KMS-11 (cell line): ENCODE measurements at regions not wholly inside any gene's neighbourhood (a gene's known extent, or its start where the extent isn't known, plus 50 kb on each side); places are given as distances from the start of the nearest gene placed in this dataset.
"Not testable (repeated sequence)": the region's sequence is repeated elsewhere in the genome, so short reads cannot be mapped to it uniquely, and the experiment has no call there.

Source experiments
- H2AFZ ChIP-seq: fragments of 200-600 bp; sonication (generic); 2 replicates; pipeline ENCODE4 v1.6.1; 2016; ENCODE audit warnings: antibody characterized with exemption, mixed run types, low read depth
- H3K27ac ChIP-seq: fragments of 200-600 bp; sonication (generic); 2 replicates; pipeline ENCODE4 v1.6.1; 2016; ENCODE audit warnings: mild to moderate bottlenecking, mixed run types
- H3K27me3 ChIP-seq: fragments of 200-600 bp; sonication (generic); 2 replicates; pipeline ENCODE4 v1.6.1; 2017; ENCODE audit warnings: mild to moderate bottlenecking, low read depth, mixed run types, moderate library complexity; ENCODE audit not compliant: insufficient read depth
- H3K36me3 ChIP-seq: fragments of 200-600 bp; sonication (generic); 2 replicates; pipeline ENCODE4 v1.6.1; 2017; ENCODE audit warnings: mild to moderate bottlenecking, mixed run types; ENCODE audit not compliant: insufficient read depth
- H3K4me1 ChIP-seq: fragments of 200-600 bp; sonication (generic); 2 replicates; pipeline ENCODE4 v1.6.1; 2016; ENCODE audit warnings: mild to moderate bottlenecking, low read depth, mixed run types; ENCODE audit not compliant: poor library complexity, severe bottlenecking
- H3K4me2 ChIP-seq: fragments of 200-600 bp; sonication (generic); 2 replicates; pipeline ENCODE4 v1.7.0; 2016; ENCODE audit warnings: mild to moderate bottlenecking, mixed run types
- H3K4me3 ChIP-seq: fragments of 200-600 bp; sonication (generic); IDR thresholded peaks from 2 replicates; pipeline ENCODE4 v1.6.1; 2017; ENCODE audit warnings: low read depth, low read length, mixed read lengths; ENCODE audit not compliant: insufficient read depth
- H3K79me2 ChIP-seq: fragments of 200-600 bp; sonication (generic); 2 replicates; pipeline ENCODE4 v1.6.1; 2016; ENCODE audit warnings: low read depth, mixed run types; ENCODE audit not compliant: insufficient read depth
- H3K9ac ChIP-seq: fragments of 200-600 bp; sonication (generic); 2 replicates; pipeline ENCODE4 v1.6.1; 2016; ENCODE audit warnings: mild to moderate bottlenecking, mixed run types
- H4K20me1 ChIP-seq: fragments of 200-600 bp; sonication (generic); 2 replicates; pipeline ENCODE4 v1.6.1; 2016; ENCODE audit warnings: mild to moderate bottlenecking, mixed run types; ENCODE audit not compliant: insufficient read depth
- TF ChIP-seq, protein P1 (sequence below): fragments of 200-600 bp; sonication (generic); conservative IDR thresholded peaks from 2 replicates; pipeline ENCODE4 v1.6.1; 2017; ENCODE audit warnings: low read depth, mild to moderate bottlenecking, antibody characterized with exemption, low read length, moderate library complexity, mixed read lengths

DNA sequence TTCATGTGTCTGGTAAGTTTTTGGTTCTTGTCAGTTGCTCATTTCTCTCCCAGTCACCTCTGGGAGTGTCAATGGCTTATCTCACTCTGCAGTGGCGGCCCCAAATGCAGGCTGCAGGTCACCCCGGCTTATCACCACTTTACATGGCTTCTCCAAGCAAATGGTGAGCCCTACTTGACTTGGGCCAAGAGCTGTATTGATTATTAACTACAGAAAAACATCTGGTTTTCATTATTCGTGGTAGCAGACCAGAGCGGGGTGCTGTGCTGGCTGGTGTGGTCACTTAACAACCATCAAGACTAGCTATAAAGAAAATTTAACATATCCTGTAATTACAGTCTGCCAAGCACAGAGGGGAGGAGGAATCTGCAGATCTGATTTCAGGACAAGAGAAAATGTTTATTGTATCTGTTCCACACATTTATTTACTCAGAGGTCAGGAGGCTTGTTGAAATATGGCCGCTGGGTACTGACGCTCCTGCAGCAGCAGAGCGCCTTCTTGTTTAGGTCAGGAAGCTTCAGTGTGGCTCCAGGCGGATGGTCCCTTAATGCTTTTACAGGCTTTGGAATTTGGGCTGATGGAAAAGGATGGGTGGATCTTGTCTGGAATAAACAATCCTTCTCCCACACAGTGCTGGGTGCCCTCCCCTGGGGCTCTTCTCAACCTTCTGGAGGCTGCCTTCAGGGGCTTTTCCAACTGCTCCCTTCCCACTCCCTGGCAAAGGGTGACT, 87.8 kb downstream of the HLX start:
- TF ChIP-seq, protein P1, sequence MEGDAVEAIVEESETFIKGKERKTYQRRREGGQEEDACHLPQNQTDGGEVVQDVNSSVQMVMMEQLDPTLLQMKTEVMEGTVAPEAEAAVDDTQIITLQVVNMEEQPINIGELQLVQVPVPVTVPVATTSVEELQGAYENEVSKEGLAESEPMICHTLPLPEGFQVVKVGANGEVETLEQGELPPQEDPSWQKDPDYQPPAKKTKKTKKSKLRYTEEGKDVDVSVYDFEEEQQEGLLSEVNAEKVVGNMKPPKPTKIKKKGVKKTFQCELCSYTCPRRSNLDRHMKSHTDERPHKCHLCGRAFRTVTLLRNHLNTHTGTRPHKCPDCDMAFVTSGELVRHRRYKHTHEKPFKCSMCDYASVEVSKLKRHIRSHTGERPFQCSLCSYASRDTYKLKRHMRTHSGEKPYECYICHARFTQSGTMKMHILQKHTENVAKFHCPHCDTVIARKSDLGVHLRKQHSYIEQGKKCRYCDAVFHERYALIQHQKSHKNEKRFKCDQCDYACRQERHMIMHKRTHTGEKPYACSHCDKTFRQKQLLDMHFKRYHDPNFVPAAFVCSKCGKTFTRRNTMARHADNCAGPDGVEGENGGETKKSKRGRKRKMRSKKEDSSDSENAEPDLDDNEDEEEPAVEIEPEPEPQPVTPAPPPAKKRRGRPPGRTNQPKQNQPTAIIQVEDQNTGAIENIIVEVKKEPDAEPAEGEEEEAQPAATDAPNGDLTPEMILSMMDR: no peak
- H2AFZ ChIP-seq: no peak overlapping the region

DNA sequence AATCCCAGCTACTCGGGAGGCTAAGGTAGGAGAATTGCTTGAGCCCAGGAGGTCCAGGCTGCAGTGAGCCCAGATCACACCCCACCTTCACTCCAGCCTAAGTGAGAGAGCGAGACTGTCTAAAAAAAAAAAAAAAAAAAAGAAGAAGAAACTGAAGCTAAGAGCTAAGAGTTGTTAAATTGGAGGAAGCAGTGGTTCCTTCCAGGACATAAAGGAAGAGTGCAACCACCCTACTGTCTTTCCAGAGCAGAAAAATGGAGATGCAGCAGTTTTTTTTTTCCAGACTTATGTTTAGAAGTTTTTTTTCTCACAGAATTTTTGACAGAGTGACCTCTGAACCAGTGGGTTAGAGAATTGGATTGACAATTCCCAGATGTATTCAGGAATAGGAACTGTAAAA, 88.7 kb downstream of the HLX start:
- Histone ChIP-seq H3K27ac (no peak overlapping the region), H2AFZ (no peak overlapping the region), H3K9ac (no peak overlapping the region), H4K20me1 (no peaks in the 10 kb centered on the region), H3K27me3 (no peaks in the 10 kb centered on the region), H3K79me2 (no peaks in the 10 kb centered on the region), H3K36me3 (no peaks in the 10 kb centered on the region), H3K4me3 (no peak overlapping the region), H3K4me1 (no peaks in the 10 kb centered on the region), H3K4me2 (no peak overlapping the region)
- TF ChIP-seq, protein P1: no peak

More for the DNA sequence above, 87.8 kb downstream of the HLX start:
- Histone ChIP-seq H3K27ac (no peak overlapping the region), H3K4me2 (no peak overlapping the region), H3K4me1 (peaks cover 7% of the 10 kb centered on the region), H3K4me3 (no peak overlapping the region), H4K20me1 (no peaks in the 10 kb centered on the region), H3K36me3 (no peaks in the 10 kb centered on the region), H3K9ac (no peak overlapping the region), H3K79me2 (no peaks in the 10 kb centered on the region), H3K27me3 (no peaks in the 10 kb centered on the region)

DNA sequence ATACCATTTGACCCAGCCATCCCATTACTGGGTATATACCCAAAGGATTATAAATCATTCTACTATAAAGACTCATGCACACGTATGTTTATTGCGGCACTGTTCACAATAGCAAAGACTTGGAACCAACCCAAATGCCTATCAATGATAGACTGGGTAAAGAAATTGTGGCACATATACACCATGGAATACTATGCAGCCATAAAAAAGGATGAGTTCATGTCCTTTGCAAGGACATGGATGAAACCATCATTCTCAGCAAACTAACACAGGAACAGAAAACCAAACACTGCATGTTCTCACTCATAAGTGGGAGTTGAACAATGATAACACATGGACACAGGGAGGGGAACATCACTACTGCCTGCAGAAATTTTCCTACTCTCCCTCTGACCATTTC, 90.0 kb downstream of the HLX start:
- not testable (repeated sequence) for H2AFZ ChIP-seq, H3K27ac ChIP-seq, H3K27me3 ChIP-seq, H3K4me2 ChIP-seq, H3K36me3 ChIP-seq, H4K20me1 ChIP-seq, H3K9ac ChIP-seq, H3K79me2 ChIP-seq, H3K4me1 ChIP-seq, H3K4me3 ChIP-seq

DNA sequence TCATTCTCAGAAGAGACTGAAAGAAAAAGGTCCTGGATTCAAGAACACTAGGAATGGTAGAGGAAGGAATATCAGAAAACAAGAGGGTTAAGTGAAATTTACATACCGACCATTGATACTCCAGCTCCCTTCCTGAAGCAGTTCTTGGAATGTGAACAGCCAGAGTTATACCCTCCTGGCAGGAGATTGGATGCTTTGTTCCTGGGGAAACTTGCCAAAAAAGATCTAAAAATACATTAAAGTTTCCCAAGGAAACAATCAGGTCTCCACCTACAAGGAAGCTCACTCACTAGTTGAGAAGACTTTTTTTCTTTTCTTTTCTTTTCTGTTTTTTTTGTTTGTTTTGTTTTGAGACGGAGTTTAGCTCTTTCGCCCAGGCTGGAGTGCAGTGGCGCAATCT, 91.1 kb downstream of the HLX start:
- no peaks in the 10 kb centered on the region for H3K36me3 ChIP-seq
- no peak overlapping the region for H3K9ac ChIP-seq
- TF ChIP-seq, protein P1: no peak
- no peaks in the 10 kb centered on the region for H4K20me1 ChIP-seq
- no peak overlapping the region for H2AFZ ChIP-seq
- no peak overlapping the region for H3K4me3 ChIP-seq
- no peaks in the 10 kb centered on the region for H3K27me3 ChIP-seq
- H3K4me2 ChIP-seq: no peak overlapping the region
- H3K27ac ChIP-seq: no peak overlapping the region
- no peaks in the 10 kb centered on the region for H3K79me2 ChIP-seq
- no peaks in the 10 kb centered on the region for H3K4me1 ChIP-seq

DNA sequence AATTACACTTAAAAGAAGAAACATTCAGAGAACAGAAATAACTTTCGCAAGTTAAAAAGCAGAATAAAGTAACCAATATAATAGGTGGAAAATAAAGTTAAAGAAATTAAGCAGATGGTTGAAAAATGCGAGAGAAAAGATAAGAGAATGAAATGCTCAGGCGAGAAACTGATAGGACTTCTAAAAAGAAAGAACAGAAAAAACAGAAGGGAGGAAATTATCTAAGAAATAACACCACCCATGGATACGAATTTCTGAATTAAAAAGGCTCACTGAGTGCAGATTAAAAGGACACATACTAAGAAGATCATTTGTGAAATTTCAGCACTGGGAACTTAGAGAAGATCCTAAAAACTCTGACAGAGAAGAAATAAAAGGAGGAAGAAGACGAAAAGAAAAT, 92.0 kb downstream of the HLX start:
- Histone ChIP-seq H2AFZ (no peak overlapping the region), H3K27ac (no peak overlapping the region), H3K9ac (no peak overlapping the region), H3K27me3 (no peaks in the 10 kb centered on the region), H3K4me1 (no peaks in the 10 kb centered on the region), H3K4me2 (no peak overlapping the region), H3K36me3 (no peaks in the 10 kb centered on the region), H3K79me2 (no peaks in the 10 kb centered on the region), H4K20me1 (no peaks in the 10 kb centered on the region), H3K4me3 (no peak overlapping the region)
- TF ChIP-seq, protein P1: no peak
